Renal cortex interstitium (tissue), 11 donors: ENCODE measurements at regions not wholly inside any gene's neighbourhood (a gene's known extent, or its start where the extent isn't known, plus 50 kb on each side); places are given as distances from the start of the nearest gene placed in this dataset.
"Not testable (repeated sequence)": the region's sequence is repeated elsewhere in the genome, so short reads cannot be mapped to it uniquely, and the experiment has no call there.

Source experiments
- DNase-seq, 11 donors: peaks; one replicate each; pipeline ENCODE4 v3.0.0-alpha.2; 2013; ENCODE audit warnings: low read depth in 9 of 11, low spot score in 4 of 11; ENCODE audit errors: extremely low read depth in 1 of 11

DNA sequence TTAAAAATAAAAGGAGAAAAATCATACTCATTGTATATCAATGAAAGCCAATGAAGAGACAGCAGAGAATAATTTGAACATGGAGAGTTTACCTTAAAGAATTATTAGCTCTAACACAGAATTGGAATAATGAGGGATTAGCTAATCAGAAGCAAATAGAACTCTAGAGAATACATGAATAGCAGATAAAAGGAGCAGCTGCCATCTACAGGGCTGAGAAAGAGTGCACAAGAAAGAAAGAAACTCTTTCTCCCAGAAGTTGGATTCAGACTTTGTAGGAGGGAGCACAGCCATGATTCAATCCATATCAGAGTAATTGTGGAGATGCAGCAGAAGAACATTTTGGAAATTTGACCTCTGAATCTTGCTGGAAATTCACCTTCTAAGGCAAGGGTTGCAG lies 1171.2 kb downstream of the PLA2G4A start:
- no peak for DNase-seq

DNA sequence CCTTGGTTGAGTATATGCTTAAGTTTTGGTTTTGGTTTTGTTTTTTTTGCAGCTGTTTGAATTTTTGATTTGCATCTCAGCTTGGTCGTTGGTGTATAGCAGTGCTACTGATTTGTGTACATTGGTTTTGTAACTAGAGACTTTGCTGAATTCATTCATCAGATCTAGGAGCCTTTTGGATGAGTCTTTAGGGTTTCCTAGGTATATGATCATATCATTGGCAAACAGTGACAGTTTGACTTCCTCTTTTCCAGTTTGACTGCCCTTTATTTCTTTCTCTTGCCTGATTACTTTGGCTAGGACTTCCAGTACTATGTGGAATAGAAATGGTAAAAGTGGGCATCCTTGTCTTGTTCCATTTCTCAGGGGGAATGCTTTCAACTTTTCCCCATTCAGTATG lies 1174.9 kb downstream of the PLA2G4A start:
- DNase-seq: not testable (repeated sequence)

DNA sequence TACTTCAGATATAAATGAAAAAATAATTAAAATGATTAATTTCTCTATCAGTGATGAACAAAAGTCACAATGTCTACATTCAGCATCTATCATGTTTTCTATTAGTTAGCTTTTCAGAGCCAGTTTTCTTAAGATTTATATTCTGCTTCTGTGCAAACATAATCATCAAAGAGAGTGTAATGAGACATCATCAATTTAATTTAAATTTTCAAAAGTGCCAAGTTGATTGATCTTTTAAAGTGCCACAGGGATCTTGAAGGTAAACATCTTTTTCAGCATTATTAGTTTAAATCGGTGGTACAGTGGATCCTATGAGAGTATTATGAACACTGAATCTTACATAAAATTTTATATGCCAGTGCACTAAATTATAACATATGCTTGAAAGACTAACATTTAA lies 1176.1 kb downstream of the PLA2G4A start:
- no peak for DNase-seq

DNA sequence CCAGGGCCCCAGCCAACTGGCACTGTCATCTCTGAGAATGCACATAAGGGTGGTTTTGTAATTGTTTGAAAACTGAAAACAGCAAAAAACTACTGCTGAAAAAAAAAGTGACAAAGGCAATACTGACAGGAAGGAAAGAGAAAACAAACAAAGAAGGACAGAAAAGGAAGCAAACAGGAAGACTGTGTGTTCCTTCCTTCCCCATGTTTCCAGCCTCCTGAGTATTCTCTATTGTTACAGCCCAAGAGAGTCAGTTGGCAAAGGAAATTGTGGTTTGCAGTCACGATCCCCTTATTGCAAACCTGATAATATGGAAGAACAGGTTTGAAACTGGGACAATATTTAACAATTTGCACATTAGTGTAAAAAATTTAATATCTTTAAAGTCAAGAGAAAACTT lies 1177.6 kb downstream of the PLA2G4A start:
- DNase-seq: no peak

DNA sequence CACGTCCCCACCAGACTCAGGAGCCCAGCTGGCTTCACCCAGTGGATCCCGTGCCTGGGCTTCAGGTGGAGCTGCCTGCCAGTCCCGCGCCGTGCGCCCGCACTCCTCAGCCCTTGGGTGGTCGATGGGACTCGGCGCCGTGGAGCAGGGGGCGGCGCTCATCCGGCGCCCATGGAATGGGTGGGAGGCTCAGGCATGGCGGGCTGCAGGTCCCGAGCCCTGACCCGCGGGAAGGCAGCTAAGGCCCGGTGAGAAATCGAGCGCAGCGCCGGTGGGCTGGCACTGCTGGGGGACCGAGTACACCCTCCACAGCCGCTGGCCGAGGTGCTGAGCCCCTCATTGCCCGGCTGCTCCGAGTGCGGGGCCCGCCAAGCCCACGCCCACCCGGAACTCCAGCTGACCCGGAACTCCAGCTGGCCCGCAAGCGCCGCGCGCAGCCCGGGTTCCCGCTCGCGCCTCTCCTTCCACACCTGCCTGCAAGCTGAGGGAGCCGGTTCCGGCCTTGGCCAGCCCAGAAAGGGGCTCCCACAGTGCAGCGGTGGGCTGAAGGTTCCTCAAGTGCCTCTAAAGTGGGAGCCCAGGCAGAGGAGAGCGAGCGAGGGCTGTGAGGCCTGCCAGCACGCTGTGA lies 1184.6 kb downstream of the PLA2G4A start:
- not testable (repeated sequence) for DNase-seq

DNA sequence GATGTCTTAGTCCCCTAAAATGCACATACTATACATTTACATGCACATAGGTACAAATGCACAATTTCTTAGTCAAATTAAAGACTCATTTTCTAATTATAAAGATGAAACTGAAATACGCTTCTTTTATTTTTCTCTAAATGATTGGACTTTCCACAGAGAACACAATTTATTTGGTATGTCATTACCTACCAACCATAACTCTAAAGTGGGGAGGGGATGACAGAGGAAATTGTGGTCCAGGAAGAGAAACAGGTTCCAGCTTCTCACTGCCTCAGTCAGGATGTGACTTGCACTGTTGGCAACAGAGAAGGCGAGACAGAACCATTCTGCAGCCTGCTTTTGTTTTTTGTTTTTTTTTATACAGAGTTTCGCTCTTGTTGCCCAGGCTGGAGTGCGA lies 1189.2 kb downstream of the PLA2G4A start:
- DNase-seq: no peak

DNA sequence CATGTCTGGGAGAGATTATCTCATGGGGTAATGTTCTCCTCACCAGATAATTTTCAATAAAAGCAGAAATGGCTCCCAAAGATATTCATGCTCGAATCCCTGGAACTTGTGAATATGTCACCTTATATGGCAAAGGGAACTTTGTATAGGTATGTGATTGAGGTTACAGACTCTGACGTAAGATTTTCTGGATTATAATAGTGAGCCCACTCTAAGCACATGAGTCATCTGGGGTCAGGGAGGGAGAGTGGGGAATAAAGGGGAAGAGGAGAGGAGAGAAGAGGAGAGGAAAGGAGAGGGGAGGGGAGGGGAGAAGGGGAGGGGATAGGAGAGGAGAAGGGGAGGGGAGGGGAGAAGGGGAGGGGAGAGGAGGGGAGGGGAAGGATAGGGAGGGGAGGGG lies 1193.9 kb downstream of the PLA2G4A start:
- DNase-seq: no peak

DNA sequence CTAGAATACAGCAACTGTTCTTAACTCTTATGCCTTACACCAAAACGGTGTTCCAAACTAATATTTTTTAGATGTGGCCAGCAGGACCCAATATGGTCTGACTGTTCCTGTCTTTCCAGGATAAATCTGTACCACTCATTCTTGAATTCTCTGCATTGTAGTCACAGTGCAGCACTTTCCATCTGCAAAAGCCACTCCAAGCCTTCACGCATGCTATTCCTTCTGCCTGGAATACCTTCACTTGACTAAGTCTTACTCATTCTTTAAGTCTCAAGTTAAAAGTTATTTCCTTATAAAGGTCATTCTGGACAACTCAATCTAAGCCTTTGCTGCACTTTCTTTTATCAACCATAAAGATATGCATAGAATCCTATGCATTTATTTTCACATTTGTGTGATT lies 1194.5 kb downstream of the PLA2G4A start:
- DNase-seq: no peak

DNA sequence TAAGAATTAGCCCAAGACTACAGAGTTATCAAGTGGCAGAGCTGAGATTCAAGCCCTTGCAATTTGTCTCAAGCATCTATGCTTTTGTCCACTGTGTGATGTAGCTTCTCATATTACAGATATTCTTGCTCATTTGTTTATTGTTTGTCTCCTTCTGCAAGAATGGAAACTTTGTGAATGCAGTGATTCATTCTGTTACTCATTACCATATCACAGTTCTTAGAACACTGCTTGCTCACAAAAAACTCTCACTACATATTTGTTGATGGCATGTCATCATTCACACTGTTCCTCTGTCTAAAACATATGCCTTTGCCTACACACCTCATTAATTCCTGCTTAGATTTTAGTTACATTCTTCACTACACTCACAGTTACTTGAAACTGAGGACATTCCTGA lies 1198.9 kb downstream of the PLA2G4A start:
- peak in 3 of 11 donors; percentile 0 to 3 (median 2) for DNase-seq

DNA sequence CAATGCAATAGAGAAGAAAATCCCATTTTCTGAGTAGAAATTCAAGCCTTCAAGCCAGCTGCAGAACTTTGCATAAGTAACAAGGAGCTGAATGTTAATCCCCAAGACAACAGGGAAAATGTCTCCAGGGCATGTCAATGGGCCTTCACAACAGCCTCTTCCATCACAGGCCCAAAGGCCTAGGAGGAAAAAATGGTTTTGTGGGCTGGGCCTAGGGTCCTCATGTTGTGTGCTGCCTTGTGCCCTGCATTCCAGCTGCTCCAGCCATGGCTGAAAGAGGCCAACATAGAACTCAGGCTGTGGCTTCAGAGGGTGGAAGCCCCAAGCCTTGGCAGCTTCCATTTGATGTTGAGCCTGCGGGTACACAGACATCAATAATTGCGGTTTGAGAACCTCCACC lies 1208.8 kb downstream of the PLA2G4A start:
- DNase-seq: not testable (repeated sequence)

DNA sequence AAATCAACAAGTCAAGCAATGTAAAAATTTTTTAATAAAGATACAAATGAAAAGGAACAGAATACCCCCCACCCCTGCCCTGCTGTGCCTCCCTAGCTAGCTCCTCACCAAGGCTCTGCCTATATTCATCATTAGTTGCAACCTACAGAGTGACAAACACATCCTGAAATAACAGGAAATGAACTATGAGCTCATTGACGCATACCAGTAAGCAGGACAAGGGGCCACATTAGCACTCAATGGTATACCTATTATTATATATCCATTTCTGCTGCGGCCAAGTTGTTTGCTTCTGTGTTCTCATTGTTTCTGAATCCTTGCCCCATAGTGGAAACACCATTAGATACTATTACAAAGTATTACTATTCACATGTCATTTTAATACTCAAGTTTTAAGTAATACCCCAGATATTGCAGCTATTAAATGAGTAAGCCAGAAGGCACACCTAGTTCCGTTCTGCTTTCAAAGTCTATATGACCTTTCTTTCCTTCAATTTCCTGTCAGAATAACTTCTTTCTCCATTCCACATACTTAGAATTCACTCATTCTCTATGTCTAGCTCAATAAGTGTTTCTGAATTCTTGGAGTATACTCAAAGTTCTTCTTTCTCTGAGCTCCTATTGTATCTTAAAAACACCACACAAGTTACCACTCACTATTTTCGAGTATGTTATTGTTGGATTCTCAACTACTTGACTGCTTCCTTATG lies 1214.9 kb downstream of the PLA2G4A start:
- no peak for DNase-seq

DNA sequence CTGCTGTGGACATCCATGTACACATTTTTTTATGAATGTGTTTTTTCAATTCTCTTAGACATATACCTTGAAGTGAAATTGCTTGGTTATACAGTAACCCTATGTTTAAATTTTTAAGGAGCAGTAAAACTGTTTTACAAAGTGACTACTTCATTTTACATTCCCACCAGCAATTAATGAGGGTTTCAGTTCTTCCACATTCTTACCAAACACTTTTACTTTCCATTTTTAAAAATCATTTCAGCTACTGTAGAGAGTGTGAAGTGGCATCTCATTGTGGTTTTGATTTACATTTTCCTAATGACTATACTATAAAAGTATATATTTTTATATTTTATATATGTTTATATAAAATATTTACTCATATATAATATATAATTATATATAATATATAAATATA lies 1221.5 kb downstream of the PLA2G4A start:
- no peak for DNase-seq

DNA sequence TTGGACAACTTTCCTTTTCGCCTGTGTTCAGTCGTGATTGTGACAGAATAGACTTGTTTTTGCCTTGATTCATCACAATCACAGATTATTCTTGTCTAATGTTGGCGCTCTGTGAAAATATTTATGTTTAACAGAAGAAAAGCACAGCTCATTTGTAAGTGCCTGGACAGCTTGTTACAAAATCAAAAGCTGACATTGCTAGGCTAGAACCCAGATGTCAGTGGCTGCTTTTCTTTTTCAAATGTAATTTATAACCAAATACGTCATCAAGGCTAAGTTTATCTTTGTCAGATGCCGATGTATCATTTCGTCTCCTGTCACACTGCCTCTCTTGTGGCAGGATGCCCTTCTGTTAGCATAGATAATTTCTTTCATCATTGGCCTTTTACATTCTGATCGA lies 1227.3 kb downstream of the PLA2G4A start:
- DNase-seq: no peak

DNA sequence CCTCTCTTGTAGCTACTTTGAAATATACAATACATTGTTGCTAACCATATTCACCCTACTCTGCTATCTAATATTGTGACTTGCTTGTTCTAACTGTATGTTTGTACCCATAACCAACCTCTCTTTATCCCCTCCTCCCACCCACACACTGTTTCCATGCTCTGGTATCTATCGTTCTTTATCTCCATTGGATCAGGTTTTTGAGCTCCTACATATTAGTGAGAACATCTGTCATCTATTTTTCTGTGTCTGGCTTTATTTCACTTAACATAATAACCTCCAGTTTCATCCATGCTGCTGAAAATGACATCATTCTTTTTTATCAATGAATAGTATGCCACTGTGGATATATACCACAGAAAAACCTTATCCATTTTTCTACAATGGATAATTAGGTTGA lies 1230.1 kb downstream of the PLA2G4A start:
- DNase-seq: no peak

DNA sequence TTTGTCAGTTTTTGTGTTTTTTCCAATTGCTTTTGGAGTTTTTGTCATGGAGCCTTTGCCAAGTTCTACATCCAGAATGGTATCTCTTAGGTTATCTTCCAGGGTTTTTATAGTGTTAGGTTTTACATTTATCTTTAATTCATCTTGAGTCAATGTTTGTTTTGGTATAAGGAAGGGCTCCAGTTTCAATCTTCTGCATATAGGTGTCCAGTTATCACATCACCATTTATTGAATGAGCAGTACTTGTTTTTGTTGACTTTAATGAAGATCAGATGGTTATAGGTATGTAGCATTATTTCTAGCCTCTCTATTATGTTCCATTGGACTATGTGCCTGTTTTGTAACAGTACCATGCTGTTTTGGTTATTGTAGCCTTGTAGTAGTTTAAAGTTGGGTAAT lies 1233.1 kb downstream of the PLA2G4A start:
- no peak for DNase-seq

DNA sequence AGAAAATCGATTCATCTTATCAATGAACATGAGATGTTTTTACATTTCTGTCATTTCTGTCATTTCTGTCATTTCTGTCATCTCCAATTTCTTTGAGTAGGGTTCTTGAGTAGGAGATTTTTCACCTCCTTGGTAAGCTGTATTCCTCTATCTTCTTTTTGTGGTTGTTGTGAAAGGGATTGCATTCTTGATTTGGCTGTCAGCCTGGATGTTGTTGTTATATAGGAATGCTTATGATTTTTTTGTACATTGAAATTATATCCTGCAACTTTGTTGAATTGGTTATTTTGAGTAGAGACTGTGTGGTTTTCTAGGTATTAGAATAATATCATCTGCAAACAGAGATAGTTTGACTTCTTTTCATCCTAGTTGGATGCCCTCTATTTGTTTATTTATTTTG lies 1233.7 kb downstream of the PLA2G4A start:
- no peak for DNase-seq

DNA sequence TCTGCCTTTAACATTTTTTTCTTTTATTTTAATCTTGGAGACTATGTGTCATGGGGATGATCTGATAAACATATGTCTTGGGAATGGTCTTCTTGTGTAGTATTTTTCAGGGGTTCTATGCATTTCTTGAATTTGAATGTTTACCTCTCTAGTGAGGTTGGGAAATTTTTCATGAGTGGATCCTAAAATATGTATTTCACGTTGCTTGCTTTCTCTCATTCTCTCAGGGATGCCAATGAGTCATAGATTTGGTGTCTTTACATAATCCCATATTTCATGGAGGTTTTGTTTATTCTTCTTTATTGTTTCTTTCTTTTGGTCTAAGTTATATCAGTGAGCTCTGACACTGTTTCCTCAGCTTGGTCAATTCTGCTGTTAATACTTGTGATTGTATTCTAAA lies 1237.2 kb downstream of the PLA2G4A start:
- no peak for DNase-seq

DNA sequence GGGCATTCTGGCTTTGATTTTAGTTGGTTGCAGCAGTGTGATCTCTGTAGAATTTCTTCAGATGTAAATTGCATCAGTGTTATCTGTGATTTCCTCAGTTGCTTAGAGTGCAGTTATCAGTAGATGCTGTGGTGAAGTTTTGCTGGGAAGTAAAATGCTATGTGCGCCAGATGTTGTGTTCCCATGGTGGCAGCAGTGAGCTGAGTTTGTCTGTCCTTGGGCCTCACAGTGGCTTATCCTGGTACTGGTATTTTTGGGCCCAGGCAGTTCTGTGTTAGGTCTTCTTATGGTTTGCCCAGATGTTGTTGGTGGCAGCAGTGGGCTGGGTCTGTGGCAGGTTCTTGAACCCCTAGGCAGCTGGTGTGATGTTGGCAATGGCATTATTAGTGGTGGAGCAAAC lies 1242.1 kb downstream of the PLA2G4A start:
- DNase-seq: no peak

DNA sequence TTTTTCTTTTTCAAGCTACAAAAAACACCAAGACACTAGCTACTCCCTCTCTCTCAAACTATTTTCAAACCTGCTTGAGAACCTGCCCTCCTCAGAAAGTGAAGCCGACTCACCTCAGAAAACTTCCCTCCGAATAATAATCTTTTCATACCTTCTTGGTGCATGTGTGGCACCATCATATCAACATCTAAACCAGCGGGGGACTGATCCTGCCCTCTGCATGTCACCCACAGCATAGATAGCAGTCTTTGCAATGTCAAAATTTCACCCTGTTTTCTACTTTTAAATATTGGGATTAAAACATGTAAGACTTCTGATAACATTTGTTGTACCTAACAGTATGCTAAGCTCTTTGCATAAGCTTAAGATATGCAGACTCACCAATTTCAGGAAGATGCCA lies 1260.3 kb downstream of the PLA2G4A start:
- no peak for DNase-seq

DNA sequence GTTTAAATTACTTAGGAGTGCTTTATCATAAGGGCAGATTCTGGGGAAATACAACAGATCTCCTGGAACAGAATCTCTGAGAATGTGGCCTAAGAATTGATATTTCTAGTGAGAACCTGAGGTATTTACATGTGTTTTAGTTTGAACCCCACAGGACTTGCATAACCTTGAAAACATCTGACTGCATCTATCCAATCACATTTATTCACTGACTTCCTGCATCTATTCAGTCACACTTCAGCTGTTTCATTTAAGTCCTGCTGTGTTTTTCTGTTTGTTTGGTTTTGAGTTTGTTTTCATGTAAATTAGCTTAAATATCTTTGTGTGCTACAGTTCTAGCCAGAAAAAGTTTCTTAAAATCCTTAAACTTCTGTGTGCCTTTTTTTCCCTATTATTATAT lies 1260.7 kb downstream of the PLA2G4A start:
- DNase-seq: no peak

DNA sequence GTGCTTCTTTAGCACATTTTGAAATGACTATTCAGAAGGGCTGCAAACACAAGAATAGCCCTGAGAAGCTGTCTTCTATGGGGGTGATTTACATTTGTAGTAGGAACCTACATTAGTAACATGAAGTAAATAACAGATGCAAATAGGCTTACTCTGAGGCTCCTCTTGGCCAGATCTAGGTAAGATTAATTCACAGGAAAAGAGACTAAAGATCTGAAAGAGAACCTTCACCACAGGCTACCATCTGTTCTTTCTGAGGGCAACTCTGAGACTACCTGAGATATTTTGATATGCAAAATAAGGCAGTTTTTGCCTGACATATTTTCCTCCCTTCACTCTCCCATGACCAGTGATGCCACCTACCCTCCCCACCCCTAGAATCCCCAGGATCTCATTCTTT lies 1267.8 kb downstream of the PLA2G4A start:
- DNase-seq: no peak
